Mucosa of stomach (tissue), 1 donor: ENCODE measurements at regions not wholly inside any gene's neighbourhood (a gene's known extent, or its start where the extent isn't known, plus 50 kb on each side); places are given as distances from the start of the nearest gene placed in this dataset.

ENCODE experiments used
- H3K27me3 ChIP-seq: one replicate; pipeline ENCODE4 v1.7.0; 2013; ENCODE audit warnings: mild to moderate bottlenecking, low read length; ENCODE audit not compliant: control insufficient read depth, insufficient read depth
- H3K36me3 ChIP-seq: one replicate; pipeline ENCODE4 v1.7.0; 2013; ENCODE audit warnings: low read length; ENCODE audit not compliant: control insufficient read depth, insufficient read depth
- H3K4me1 ChIP-seq: one replicate; pipeline ENCODE4 v1.7.0; 2013; ENCODE audit warnings: mild to moderate bottlenecking, low read length; ENCODE audit not compliant: control insufficient read depth, insufficient read depth
- H3K4me3 ChIP-seq: one replicate; pipeline ENCODE4 v1.7.0; 2013; ENCODE audit warnings: low read length
- H3K9ac ChIP-seq: one replicate; pipeline ENCODE4 v1.7.0; 2013; ENCODE audit warnings: mild to moderate bottlenecking, low read length, moderate library complexity
- H3K9me3 ChIP-seq: one replicate; pipeline ENCODE4 v1.7.0; 2013; ENCODE audit warnings: mild to moderate bottlenecking, low read length, moderate library complexity; ENCODE audit not compliant: control insufficient read depth
- donor health status: Pancreatic carcinoma.

GRCh38 chr3:14274999-14275961 is 96.7 kb downstream of the LSM3 start:
- H3K4me3 ChIP-seq, result no peak overlapping the region
- no peak overlapping the region for H3K9ac ChIP-seq
- H3K4me1 ChIP-seq, result no peaks in the 10 kb centered on the region
- no peaks in the 10 kb centered on the region for H3K9me3 ChIP-seq
- no peaks in the 10 kb centered on the region for H3K36me3 ChIP-seq
- peaks cover 4% of the 10 kb centered on the region for H3K27me3 ChIP-seq

- Histone ChIP-seq H3K36me3 (no peaks in the 10 kb centered on the region), H3K27me3 (peaks cover 4% of the 10 kb centered on the region), H3K4me3 (no peak overlapping the region), H3K4me1 (no peaks in the 10 kb centered on the region), H3K9ac (no peak overlapping the region), H3K9me3 (no peaks in the 10 kb centered on the region)
Observed at GRCh38 chr3:14275962-14276909, 97.6 kb downstream of the LSM3 start.

GRCh38 chr3:14277557-14277956 is 98.9 kb downstream of the LSM3 start:
- Histone ChIP-seq H3K9me3 (no peaks in the 10 kb centered on the region), H3K4me1 (no peaks in the 10 kb centered on the region)

GRCh38 chr3:14278265-14278798 is 99.7 kb downstream of the LSM3 start:
- no peaks in the 10 kb centered on the region for H3K36me3 ChIP-seq
- no peaks in the 10 kb centered on the region for H3K4me1 ChIP-seq
- H3K9me3 ChIP-seq, result no peaks in the 10 kb centered on the region
- no peak overlapping the region for H3K4me3 ChIP-seq
- no peak overlapping the region for H3K9ac ChIP-seq
- H3K27me3 ChIP-seq, result peaks cover 4% of the 10 kb centered on the region

More at GRCh38 chr3:14277557-14277956, 98.9 kb downstream of the LSM3 start:
- H3K9ac ChIP-seq, result no peak overlapping the region
- no peak overlapping the region for H3K4me3 ChIP-seq
- H3K27me3 ChIP-seq, result peaks cover 4% of the 10 kb centered on the region
- no peaks in the 10 kb centered on the region for H3K36me3 ChIP-seq

GRCh38 chr3:14278799-14279625 is 100.4 kb downstream of the LSM3 start:
- H3K36me3 ChIP-seq, result no peaks in the 10 kb centered on the region
- no peak overlapping the region for H3K4me3 ChIP-seq
- H3K9me3 ChIP-seq, result no peaks in the 10 kb centered on the region
- peaks cover 4% of the 10 kb centered on the region for H3K27me3 ChIP-seq
- no peaks in the 10 kb centered on the region for H3K4me1 ChIP-seq
- no peak overlapping the region for H3K9ac ChIP-seq

GRCh38 chr3:14279626-14280061 is 101.0 kb downstream of the LSM3 start:
- no peaks in the 10 kb centered on the region for H3K36me3 ChIP-seq
- H3K4me3 ChIP-seq, result no peak overlapping the region
- no peaks in the 10 kb centered on the region for H3K4me1 ChIP-seq
- H3K9me3 ChIP-seq, result no peaks in the 10 kb centered on the region
- peaks cover 4% of the 10 kb centered on the region for H3K27me3 ChIP-seq
- H3K9ac ChIP-seq, result no peak overlapping the region

- H3K9ac ChIP-seq, result no peak overlapping the region
- no peaks in the 10 kb centered on the region for H3K36me3 ChIP-seq
- H3K9me3 ChIP-seq, result no peaks in the 10 kb centered on the region
- no peaks in the 10 kb centered on the region for H3K4me1 ChIP-seq
- no peak overlapping the region for H3K4me3 ChIP-seq
- H3K27me3 ChIP-seq, result peaks cover 4% of the 10 kb centered on the region
Observed at GRCh38 chr3:14280326-14280725, 101.7 kb downstream of the LSM3 start.

- Histone ChIP-seq H3K9me3 (no peaks in the 10 kb centered on the region), H3K9ac (no peak overlapping the region), H3K36me3 (no peaks in the 10 kb centered on the region), H3K4me3 (no peak overlapping the region), H3K4me1 (no peaks in the 10 kb centered on the region), H3K27me3 (peaks cover 4% of the 10 kb centered on the region)
Observed at GRCh38 chr3:14281053-14281452, 102.4 kb downstream of the LSM3 start.

- H3K9me3 ChIP-seq, result no peaks in the 10 kb centered on the region
- H3K4me3 ChIP-seq, result no peak overlapping the region
- no peaks in the 10 kb centered on the region for H3K4me1 ChIP-seq
- peaks cover 4% of the 10 kb centered on the region for H3K27me3 ChIP-seq
- H3K36me3 ChIP-seq, result no peaks in the 10 kb centered on the region
- H3K9ac ChIP-seq, result no peak overlapping the region
Observed at GRCh38 chr3:14282001-14282705, 103.5 kb downstream of the LSM3 start.

GRCh38 chr3:14282706-14283075 is 104.1 kb downstream of the LSM3 start:
- peaks cover 4% of the 10 kb centered on the region for H3K27me3 ChIP-seq
- H3K4me3 ChIP-seq, result no peak overlapping the region
- H3K9me3 ChIP-seq, result no peaks in the 10 kb centered on the region
- no peak overlapping the region for H3K9ac ChIP-seq
- no peaks in the 10 kb centered on the region for H3K4me1 ChIP-seq
- no peaks in the 10 kb centered on the region for H3K36me3 ChIP-seq
